Urinary bladder (tissue), 3 donors: ENCODE measurements at regions not wholly inside any gene's neighbourhood (a gene's known extent, or its start where the extent isn't known, plus 50 kb on each side); places are given as distances from the start of the nearest gene placed in this dataset.
A peak's percentile ranks its signal among the peaks of the same experiment; 100 is the strongest.

Source experiments
- DNase-seq: peaks from one replicate; pipeline ENCODE4 v3.0.0-alpha.2; 2015; ENCODE audit errors: extremely low spot score
- H3K27ac ChIP-seq: one replicate; pipeline ENCODE4 v1.5.1; 2013; ENCODE audit warnings: low read depth, mild to moderate bottlenecking, moderate library complexity
- H3K36me3 ChIP-seq: one replicate; pipeline ENCODE4 v1.6.1; 2013; ENCODE audit warnings: mild to moderate bottlenecking, moderate library complexity; ENCODE audit not compliant: insufficient read depth
- H3K4me1 ChIP-seq: one replicate; pipeline ENCODE4 v1.6.1; 2013; ENCODE audit warnings: mild to moderate bottlenecking, moderate library complexity; ENCODE audit not compliant: insufficient read depth
- H3K4me3 ChIP-seq: one replicate; pipeline ENCODE4 v1.5.1; 2013; ENCODE audit warnings: low read depth, low read length
- WGBS: extraction: QIAGEN DNeasy Blood & Tissue Kit; methylation state at CpG from one replicate; pipeline ENCODE4 v1.1.7; 2013; 5-methylcytosine and 5-hydroxymethylcytosine counted together
- donor health status: healthy with polysubstance abuse.
- donor health status: healthy.

- no peaks in the 10 kb centered on the region for H3K36me3 ChIP-seq
- H3K27ac ChIP-seq = no peak overlapping the region
- no peaks in the 10 kb centered on the region for H3K4me1 ChIP-seq
- no peak overlapping the region for H3K4me3 ChIP-seq
- no peak for DNase-seq
- 76% methylated on average over 2 of the region's 2 CpGs for WGBS
These were observed 79.5 kb upstream of the KLHL25 start for GRCh38 chr15:85874236-85874635.

GRCh38 chr15:85875756-85876155 is 81.0 kb upstream of the KLHL25 start:
- 79% methylated on average over 2 of the region's 2 CpGs for WGBS
- Histone ChIP-seq H3K4me1 (no peaks in the 10 kb centered on the region), H3K4me3 (no peak overlapping the region), H3K36me3 (no peaks in the 10 kb centered on the region), H3K27ac (no peak overlapping the region)
- DNase-seq = no peak

- no peaks in the 10 kb centered on the region for H3K36me3 ChIP-seq
- 27% methylated on average over 3 of the region's 3 CpGs for WGBS
- no peaks in the 10 kb centered on the region for H3K4me1 ChIP-seq
- H3K27ac ChIP-seq = no peak overlapping the region
- no peak overlapping the region for H3K4me3 ChIP-seq
- DNase-seq = no peak
These were observed 84.1 kb upstream of the KLHL25 start for GRCh38 chr15:85878828-85879225.

GRCh38 chr15:85879334-85880163 is 84.8 kb upstream of the KLHL25 start:
- H3K4me3 ChIP-seq = no peak overlapping the region
- no peaks in the 10 kb centered on the region for H3K36me3 ChIP-seq
- no peak overlapping the region for H3K27ac ChIP-seq
- 72% methylated on average over 20 of the region's 20 CpGs for WGBS
- no peak for DNase-seq
- no peaks in the 10 kb centered on the region for H3K4me1 ChIP-seq

GRCh38 chr15:85880501-85881190 is 85.9 kb upstream of the KLHL25 start:
- H3K4me3 ChIP-seq = no peak overlapping the region
- DNase-seq = no peak
- WGBS = 75% methylated on average over 7 of the region's 7 CpGs

GRCh38 chr15:85886309-85886811 is 91.6 kb upstream of the KLHL25 start:
- WGBS = 72% methylated on average over 8 of the region's 8 CpGs
- no peaks in the 10 kb centered on the region for H3K36me3 ChIP-seq
- no peaks in the 10 kb centered on the region for H3K4me1 ChIP-seq
- no peak overlapping the region for H3K4me3 ChIP-seq
- DNase-seq = no peak
- H3K27ac ChIP-seq = no peak overlapping the region

More at GRCh38 chr15:85880501-85881190, 85.9 kb upstream of the KLHL25 start:
- no peaks in the 10 kb centered on the region for H3K4me1 ChIP-seq
- no peak overlapping the region for H3K27ac ChIP-seq
- no peaks in the 10 kb centered on the region for H3K36me3 ChIP-seq

- no peak for DNase-seq
- Histone ChIP-seq H3K27ac (no peak overlapping the region), H3K4me1 (no peaks in the 10 kb centered on the region), H3K4me3 (no peak overlapping the region), H3K36me3 (no peaks in the 10 kb centered on the region)
- WGBS = 64% methylated on average over 12 of the region's 12 CpGs
These were observed 95.4 kb upstream of the KLHL25 start for GRCh38 chr15:85889956-85890619.

- Histone ChIP-seq H3K27ac (no peak overlapping the region), H3K4me1 (no peaks in the 10 kb centered on the region), H3K4me3 (no peak overlapping the region), H3K36me3 (no peaks in the 10 kb centered on the region)
- DNase-seq = no peak
- 66% methylated on average over 2 of the region's 2 CpGs for WGBS
These were observed 95.9 kb upstream of the KLHL25 start for GRCh38 chr15:85890620-85890980.

GRCh38 chr15:85891470-85891869 is 96.7 kb upstream of the KLHL25 start:
- no peak overlapping the region for H3K27ac ChIP-seq

GRCh38 chr15:85892232-85892631 is 97.5 kb upstream of the KLHL25 start:
- 69% methylated on average over 3 of the region's 3 CpGs for WGBS
- H3K4me3 ChIP-seq = no peak overlapping the region
- H3K36me3 ChIP-seq = no peaks in the 10 kb centered on the region
- no peak overlapping the region for H3K27ac ChIP-seq
- no peak for DNase-seq
- H3K4me1 ChIP-seq = no peaks in the 10 kb centered on the region

More at GRCh38 chr15:85891470-85891869, 96.7 kb upstream of the KLHL25 start:
- no peaks in the 10 kb centered on the region for H3K36me3 ChIP-seq
- no peaks in the 10 kb centered on the region for H3K4me1 ChIP-seq
- 91% methylated on average over 1 of the region's 1 CpG for WGBS
- no peak overlapping the region for H3K4me3 ChIP-seq
- no peak for DNase-seq

GRCh38 chr15:85897207-85897894 is 102.6 kb upstream of the KLHL25 start:
- H3K36me3 ChIP-seq = no peaks in the 10 kb centered on the region
- H3K4me3 ChIP-seq = no peak overlapping the region
- H3K4me1 ChIP-seq = no peaks in the 10 kb centered on the region
- no peak overlapping the region for H3K27ac ChIP-seq
- no peak for DNase-seq
- 57% methylated on average over 4 of the region's 4 CpGs for whole genome bisulfite sequencing

- H3K4me1 ChIP-seq = no peaks in the 10 kb centered on the region
- no peaks in the 10 kb centered on the region for H3K36me3 ChIP-seq
- DNase-seq = no peak
- H3K27ac ChIP-seq = no peak overlapping the region
- WGBS = 54% methylated on average over 16 of the region's 16 CpGs
- H3K4me3 ChIP-seq = no peak overlapping the region
These were observed 103.4 kb upstream of the KLHL25 start for GRCh38 chr15:85897895-85898717.

GRCh38 chr15:85899927-85900326 is 105.2 kb upstream of the KLHL25 start:
- Histone ChIP-seq H3K4me3 (no peak overlapping the region), H3K27ac (no peak overlapping the region), H3K4me1 (no peaks in the 10 kb centered on the region), H3K36me3 (no peaks in the 10 kb centered on the region)
- DNase-seq = peak; percentile 25
- 12% methylated on average over 9 of the region's 9 CpGs for WGBS
